Fibroblast of lung (primary cell): ENCODE measurements at regions not wholly inside any gene's neighbourhood (a gene's known extent, or its start where the extent isn't known, plus 50 kb on each side); places are given as distances from the start of the nearest gene placed in this dataset.

Experiments
- CTCF ChIP-seq, 2 donors: IDR thresholded peaks in 1 of 2; conservative IDR thresholded peaks in 1 of 2; 1 replicate in 1 of 2; 2 replicates in 1 of 2; pipeline ENCODE4 v1.5.1; 2011 to 2012; ENCODE audit warnings: low read length in 2 of 2, control low read depth in 1 of 2, inconsistent platforms in 1 of 2, low read depth in 1 of 2, mild to moderate bottlenecking in 1 of 2
- EZH2 ChIP-seq: IDR thresholded peaks from 2 replicates; pipeline ENCODE4 v1.5.1; 2012; ENCODE audit warnings: low read length, control low read depth, mild to moderate bottlenecking; ENCODE audit errors: missing control alignments

- TF ChIP-seq CTCF (conservative IDR thresholded peaks at IDR 0.05 in 1 of 2, IDR thresholded peaks at IDR 0.05 in 1 of 2; ENCODE audit: low read depth in 1 of 2, low read length in 2 of 2) (no peak), EZH2 (no peak)
These were observed 562.2 kb downstream of the GALC start for GRCh38 chr14:87430810-87431209.
